MCF 10A (cell line): ENCODE measurements at regions not wholly inside any gene's neighbourhood (a gene's known extent, or its start where the extent isn't known, plus 50 kb on each side); places are given as distances from the start of the nearest gene placed in this dataset.

Experiments used
- BruUV-seq: library from RNA; stranded (reverse); fragments of 400-500 nt; replicated peaks from 2 replicates; lab custom pipeline; 2021; lab: Mats Ljungman, UMichigan
- CTCF ChIA-PET: fragments of 300-600 bp; sonication (Branson Sonifier 250); formaldehyde crosslinking; extraction: SDS; loops from one replicate; lab custom pipeline; 2021; ENCODE audit warnings: antibody characterized with exemption, inconsistent platforms; lab: Yijun Ruan, JAX
- POLR2A ChIA-PET: fragments of 300-600, 350-650 bp; sonication (Branson Sonifier 250); formaldehyde crosslinking; extraction: SDS; loops from one replicate; lab custom pipeline; 2020; ENCODE audit warnings: antibody characterized with exemption, inconsistent platforms; lab: Yijun Ruan, JAX
- DNase-seq: peaks from one replicate; pipeline ENCODE4 v3.0.0-alpha.2; 2018; ENCODE audit not compliant: unreplicated experiment
- H3K27ac Mint-ChIP-seq: one replicate; pipeline ENCODE4 v1.8.0; 2022; ENCODE audit warnings: mild to moderate bottlenecking, low read depth, mixed read lengths; ENCODE audit not compliant: unreplicated experiment
- H3K27me3 Mint-ChIP-seq: one replicate; pipeline ENCODE4 v1.8.0; 2022; ENCODE audit warnings: mixed read lengths; ENCODE audit not compliant: insufficient read depth, unreplicated experiment
- H3K36me3 Mint-ChIP-seq: one replicate; pipeline ENCODE4 v1.8.0; 2022; ENCODE audit warnings: mild to moderate bottlenecking, moderate library complexity, mixed read lengths; ENCODE audit not compliant: insufficient read depth, unreplicated experiment
- H3K4me1 Mint-ChIP-seq: one replicate; pipeline ENCODE4 v1.8.0; 2022; ENCODE audit warnings: mixed read lengths; ENCODE audit not compliant: insufficient read depth, unreplicated experiment
- H3K4me3 Mint-ChIP-seq: one replicate; pipeline ENCODE4 v1.8.0; 2022; ENCODE audit warnings: mild to moderate bottlenecking, moderate library complexity, mixed read lengths; ENCODE audit not compliant: unreplicated experiment
- H3K9me3 Mint-ChIP-seq: one replicate; pipeline ENCODE4 v1.8.0; 2022; ENCODE audit warnings: mixed read lengths; ENCODE audit not compliant: unreplicated experiment
- CTCF ChIP-seq: fragments of 200-600 bp; IDR thresholded peaks from one replicate; pipeline ENCODE4 v1.8.0; 2022; ENCODE audit warnings: antibody characterized with exemption, mild to moderate bottlenecking; ENCODE audit not compliant: unreplicated experiment
- intact Hi-C: fragments of 100-400 bp; cut with micrococcal nuclease; formaldehyde crosslinking; loops from 2 replicates; pipeline ENCODE4 v1.14.1; 2022

- BruUV-seq, result no TSS peak
- ChIA-PET CTCF (interaction anchor here (1.0 kb wide), 1 partner anchor 29 kb away, joined by 3 read pairs; no protein-coding TSS in a partner anchor), POLR2A (interaction anchor here (1.3 kb wide), 1 partner anchor 10 kb away, joined by 4 read pairs; no protein-coding TSS in a partner anchor)
- H3K4me3 Mint-ChIP-seq, result no peak overlapping the region
- intact Hi-C loops, result no loop called here
- H3K27ac Mint-ChIP-seq, result no peak overlapping the region
- H3K27me3 Mint-ChIP-seq, result no peaks in the 10 kb centered on the region
- DNase-seq, result no peak
- no peaks in the 10 kb centered on the region for H3K36me3 Mint-ChIP-seq
- no peak for TF ChIP-seq CTCF
- no peaks in the 10 kb centered on the region for H3K9me3 Mint-ChIP-seq
- H3K4me1 Mint-ChIP-seq, result peaks cover 5% of the 10 kb centered on the region
These were observed 771.0 kb downstream of the EFNB2 start for GRCh38 chr13:105764486-105764885.

DNA sequence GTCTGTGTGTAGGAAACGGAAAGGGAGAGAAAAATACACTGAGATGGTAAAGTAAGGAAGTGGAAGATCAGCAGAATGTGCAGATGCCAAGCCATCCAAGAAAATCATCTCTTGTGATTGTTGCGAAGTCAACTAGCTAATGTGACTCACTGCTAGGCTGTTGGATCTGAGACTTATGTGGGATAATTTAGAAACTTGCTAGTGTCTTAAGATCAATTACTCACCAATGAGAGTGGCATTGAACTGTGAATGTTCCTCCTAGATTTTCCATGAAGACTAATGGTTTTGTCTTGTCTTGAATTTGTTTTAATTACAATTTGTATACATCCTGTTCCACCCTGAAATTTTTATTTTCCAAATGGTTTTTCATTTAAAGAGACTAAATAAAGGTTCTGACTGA, 771.6 kb downstream of the EFNB2 start:
- Mint-ChIP-seq H3K27me3 (no peaks in the 10 kb centered on the region), H3K9me3 (no peaks in the 10 kb centered on the region), H3K4me1 (peaks cover 5% of the 10 kb centered on the region), H3K36me3 (no peaks in the 10 kb centered on the region), H3K27ac (no peak overlapping the region), H3K4me3 (no peak overlapping the region)
- no peak for TF ChIP-seq CTCF
- intact Hi-C loops, result no loop called here
- ChIA-PET POLR2A (interaction anchor here (1.3 kb wide), 1 partner anchor 11 kb away, joined by 4 read pairs; no protein-coding TSS in a partner anchor), CTCF (interaction anchor here (1.0 kb wide), 1 partner anchor 29 kb away, joined by 3 read pairs; no protein-coding TSS in a partner anchor)
- peak; percentile 6 for DNase-seq
- BruUV-seq, result no TSS peak

- no peaks in the 10 kb centered on the region for H3K36me3 Mint-ChIP-seq
- H3K27ac Mint-ChIP-seq, result no peak overlapping the region
- no peaks in the 10 kb centered on the region for H3K9me3 Mint-ChIP-seq
- POLR2A ChIA-PET, result no interaction called here
- no peak for TF ChIP-seq CTCF
- CTCF ChIA-PET, result no interaction called here
- intact Hi-C loops, result no loop called here
- H3K4me3 Mint-ChIP-seq, result no peak overlapping the region
- peaks cover 5% of the 10 kb centered on the region for H3K4me1 Mint-ChIP-seq
- H3K27me3 Mint-ChIP-seq, result no peaks in the 10 kb centered on the region
- DNase-seq, result no peak
- no TSS peak for BruUV-seq
These were observed 773.4 kb downstream of the EFNB2 start for GRCh38 chr13:105762096-105762495.

DNA sequence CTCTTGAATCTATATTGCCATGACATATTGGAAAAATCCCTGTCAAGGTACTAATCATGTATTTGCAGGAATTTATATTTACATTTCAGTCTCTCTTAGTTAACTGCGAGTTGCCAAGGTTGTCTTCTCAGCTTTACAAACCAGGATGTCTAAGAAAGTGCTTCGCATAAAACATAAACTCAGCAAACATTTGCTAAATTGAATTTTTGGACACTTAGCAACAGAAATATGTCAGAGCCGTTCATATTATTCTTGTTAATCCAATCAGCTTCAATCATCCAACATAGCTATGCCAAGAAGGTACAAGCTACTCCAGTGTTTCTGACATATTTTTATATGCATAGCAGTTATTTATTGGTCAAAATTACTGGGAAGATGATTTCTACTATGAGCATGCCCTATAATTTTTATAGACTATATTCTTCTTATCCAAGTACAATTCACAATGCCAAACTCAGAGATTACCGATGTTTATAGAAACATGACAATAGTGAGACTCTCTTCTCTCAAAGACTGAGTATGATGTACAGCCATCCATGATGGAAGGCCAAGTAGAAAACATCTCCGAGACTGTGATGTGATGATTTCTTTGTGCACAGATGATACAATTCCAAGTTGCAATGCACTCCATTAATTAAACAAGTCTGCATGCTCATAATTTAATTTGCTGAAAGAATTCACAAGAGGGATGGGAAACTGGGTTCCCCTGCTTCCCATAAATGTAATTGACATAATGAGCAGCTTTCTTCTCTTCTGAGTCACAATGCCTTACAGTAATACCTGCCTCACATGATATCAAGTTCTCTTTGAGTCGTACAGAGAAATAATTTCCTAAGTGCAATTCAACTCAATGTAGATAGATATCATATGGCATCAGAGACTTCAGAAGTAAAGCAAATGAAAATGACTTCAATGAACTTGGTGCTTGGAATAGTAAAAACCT, 776.3 kb downstream of the EFNB2 start:
- Mint-ChIP-seq H3K27ac (no peak overlapping the region), H3K4me1 (peaks cover 5% of the 10 kb centered on the region), H3K9me3 (no peaks in the 10 kb centered on the region), H3K4me3 (no peak overlapping the region), H3K36me3 (no peaks in the 10 kb centered on the region), H3K27me3 (no peaks in the 10 kb centered on the region)
- DNase-seq, result no peak
- TF ChIP-seq CTCF, result no peak
- ChIA-PET POLR2A (interaction anchor here (0.6 kb wide), 1 partner anchor 158 kb away, joined by 3 read pairs; no protein-coding TSS in a partner anchor), CTCF (no interaction called here)
- intact Hi-C loops, result no loop called here
- no TSS peak for BruUV-seq
